Kidney (tissue), 13 donors: ENCODE measurements at regions not wholly inside any gene's neighbourhood (a gene's known extent, or its start where the extent isn't known, plus 50 kb on each side); places are given as distances from the start of the nearest gene placed in this dataset.

Experiments used
- DNase-seq, 5 donors: peaks; one replicate each; pipeline ENCODE4 v3.0.0-alpha.2; 2013 to 2020
- FAIRE-seq: peaks from 2 replicates; lab custom pipeline; 2012; peaks lifted over from hg19 to GRCh38; lab: Jason Lieb, UNC
- H3K27ac ChIP-seq, 2 donors: one replicate each; pipeline ENCODE4 v1.7.0; 2013; ENCODE audit warnings: low read depth in 2 of 2, low read length in 2 of 2, inconsistent platforms in 1 of 2
- H3K27me3 ChIP-seq: one replicate; pipeline ENCODE4 v1.7.1; 2013; ENCODE audit warnings: low read length, inconsistent platforms; ENCODE audit not compliant: control insufficient read depth, insufficient read depth
- H3K36me3 ChIP-seq, 3 donors: one replicate each; pipeline versions ENCODE4 v1.7.0 to v1.7.1; 2013; ENCODE audit warnings: low read length in 3 of 3, control low read depth in 1 of 3, inconsistent platforms in 1 of 3; ENCODE audit not compliant: insufficient read depth in 3 of 3, control insufficient read depth in 2 of 3
- H3K4me1 ChIP-seq, 3 donors: one replicate each; pipeline versions ENCODE4 v1.7.0 to v1.7.1; 2013; ENCODE audit warnings: low read length in 3 of 3, inconsistent platforms in 1 of 3, low read depth in 1 of 3; ENCODE audit not compliant: control insufficient read depth in 2 of 3, insufficient read depth in 2 of 3
- H3K4me3 ChIP-seq, 3 donors: one replicate each; pipeline versions ENCODE4 v1.7.0 to v1.8.1; 2013; ENCODE audit warnings: low read length in 3 of 3, control low read depth in 1 of 3, inconsistent platforms in 1 of 3
- H3K9ac ChIP-seq, 3 donors: one replicate each; pipeline versions ENCODE4 v1.7.0 to v1.7.1; 2013; ENCODE audit warnings: low read length in 3 of 3, control low read depth in 1 of 3, inconsistent platforms in 1 of 3
- H3K9me3 ChIP-seq, 3 donors: one replicate each; pipeline versions ENCODE4 v1.7.0 to v1.7.1; 2013; ENCODE audit warnings: low read length in 3 of 3, control low read depth in 1 of 3, inconsistent platforms in 1 of 3; ENCODE audit not compliant: control insufficient read depth in 2 of 3, insufficient read depth in 1 of 3
- CTCF ChIP-seq: IDR thresholded peaks from 3 replicates; pipeline ENCODE4 v1.5.1; 2012; ENCODE audit warnings: mild to moderate bottlenecking, moderate library complexity, borderline replicate concordance; ENCODE audit not compliant: insufficient read depth; ENCODE audit errors: extremely low read depth
- intact Hi-C: fragments of 100-400 bp; cut with DNase I; formaldehyde crosslinking; loops from one replicate; pipeline ENCODE4 v1.11.1; 2022
- donor health status: control.
- donor health status: control.
- donor health status: control.
- donor health status: control.
- donor health status: control.
- donor health status: DM: yes; HTN: yes; CAD: no.
- donor health status: Normal renal cell carcinoma (clear cell type).

DNA sequence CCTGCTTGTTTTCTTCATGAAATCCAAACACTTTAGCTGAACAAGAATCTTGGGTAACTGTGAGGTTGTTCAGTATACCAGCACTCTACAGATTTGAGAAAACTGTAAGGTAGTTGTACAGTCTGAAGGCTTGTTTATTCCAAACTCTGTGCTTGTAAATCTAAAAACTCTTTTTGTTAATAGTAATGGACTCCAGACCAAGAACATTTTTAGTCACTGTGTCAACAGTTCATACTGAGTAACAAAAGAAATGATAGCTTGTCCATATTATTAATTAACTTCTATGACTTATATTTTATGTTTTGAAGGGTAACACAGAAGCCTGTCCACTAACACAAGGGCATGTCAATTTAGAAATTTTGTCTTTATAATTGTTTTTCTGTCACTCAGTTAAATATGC lies 72.2 kb upstream of the KYNU start:
- TF ChIP-seq CTCF = no peak
- Histone ChIP-seq H3K36me3 (no peaks in the 10 kb centered on the region), H3K9ac (no peak overlapping the region), H3K27me3 (no peaks in the 10 kb centered on the region), H3K4me1 (no peaks in the 10 kb centered on the region), H3K4me3 (no peak overlapping the region), H3K27ac (no peak overlapping the region), H3K9me3 (no peaks in the 10 kb centered on the region)
- intact Hi-C loops = no loop called here
- no peak for DNase-seq
- FAIRE-seq = no peak

DNA sequence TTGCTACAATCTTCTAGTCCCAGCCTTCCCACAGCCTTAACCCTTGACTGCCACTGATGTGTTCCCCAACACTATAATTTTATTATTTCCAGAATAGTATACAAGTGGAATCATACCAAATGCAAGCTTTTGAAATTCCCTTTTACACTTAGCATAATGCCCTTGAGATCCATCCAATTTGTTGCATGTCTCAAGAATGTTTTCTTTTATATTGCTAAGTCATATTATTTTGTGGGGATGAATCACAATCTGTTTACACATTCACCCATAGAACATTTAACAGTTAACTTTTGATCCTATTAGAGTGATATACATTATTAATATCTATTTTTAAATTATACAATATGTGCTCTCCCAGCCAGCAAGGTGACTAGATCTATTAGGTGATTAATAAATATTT lies 74.3 kb upstream of the KYNU start:
- DNase-seq (no peak), FAIRE-seq (no peak)
- H3K36me3 ChIP-seq = no peaks in the 10 kb centered on the region
- H3K27ac ChIP-seq = no peak overlapping the region
- no peaks in the 10 kb centered on the region for H3K4me1 ChIP-seq
- intact Hi-C loops = no loop called here
- no peak for TF ChIP-seq CTCF
- no peak overlapping the region for H3K9ac ChIP-seq
- no peak overlapping the region for H3K4me3 ChIP-seq
- H3K27me3 ChIP-seq = no peaks in the 10 kb centered on the region
- no peaks in the 10 kb centered on the region for H3K9me3 ChIP-seq

DNA sequence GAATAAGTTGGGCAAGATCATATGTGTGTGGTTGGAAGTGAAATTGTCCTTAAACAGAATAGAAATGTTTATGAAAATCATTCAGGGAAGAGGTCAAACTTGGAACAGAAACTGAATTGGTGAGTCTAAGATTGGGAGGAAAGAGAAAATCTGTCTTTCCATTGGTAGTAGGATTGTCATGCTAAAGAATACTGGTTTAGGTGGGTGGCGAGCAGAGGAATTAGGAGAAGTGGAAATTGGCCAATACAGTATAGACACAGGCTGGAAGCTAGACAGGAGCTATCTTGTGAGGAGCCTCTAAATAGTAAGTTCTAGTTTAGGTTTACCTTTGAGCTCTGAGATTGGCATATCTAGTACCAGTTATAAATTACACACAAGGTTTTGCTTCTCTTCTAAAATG lies 80.9 kb upstream of the KYNU start:
- intact Hi-C loops = no loop called here
- H3K9ac ChIP-seq = no peak overlapping the region
- no peaks in the 10 kb centered on the region for H3K27me3 ChIP-seq
- no peak overlapping the region for H3K4me3 ChIP-seq
- DNase-seq (no peak), FAIRE-seq (no peak)
- TF ChIP-seq CTCF = no peak
- H3K9me3 ChIP-seq = no peaks in the 10 kb centered on the region
- no peak overlapping the region for H3K27ac ChIP-seq
- H3K4me1 ChIP-seq = no peaks in the 10 kb centered on the region
- no peaks in the 10 kb centered on the region for H3K36me3 ChIP-seq

- no peak overlapping the region for H3K4me3 ChIP-seq
- H3K27ac ChIP-seq = no peak overlapping the region
- no peak overlapping the region for H3K9ac ChIP-seq
- no peaks in the 10 kb centered on the region for H3K36me3 ChIP-seq
- no peaks in the 10 kb centered on the region for H3K4me1 ChIP-seq
- DNase-seq (peak in 2 of 5 donors; percentile 34 to 41), FAIRE-seq (no peak)
- H3K27me3 ChIP-seq = no peaks in the 10 kb centered on the region
- H3K9me3 ChIP-seq = no peaks in the 10 kb centered on the region
- peak; percentile 11 for TF ChIP-seq CTCF
- intact Hi-C loops = no loop called here
These were observed 81.3 kb upstream of the KYNU start for GRCh38 chr2:142796161-142796560.
